DMS 273 (cell line): ENCODE measurements at regions not wholly inside any gene's neighbourhood (a gene's known extent, or its start where the extent isn't known, plus 50 kb on each side); places are given as distances from the start of the nearest gene placed in this dataset.
"Not testable (repeated sequence)": the region's sequence is repeated elsewhere in the genome, so short reads cannot be mapped to it uniquely, and the experiment has no call there.

ENCODE experiments used
- DNase-seq: peaks from one replicate; lab custom pipeline; 2025; ENCODE audit not compliant: unreplicated experiment; lab: John Stamatoyannopoulos, UW

- not testable (repeated sequence) for DNase-seq
These were observed 89.4 kb downstream of the DDX11 start for GRCh38 chr12:31162896-31163560.

- not testable (repeated sequence) for DNase-seq
These were observed 100.6 kb downstream of the DDX11 start for GRCh38 chr12:31174293-31174692.

GRCh38 chr12:31177514-31177913 is 103.9 kb downstream of the DDX11 start:
- not testable (repeated sequence) for DNase-seq

GRCh38 chr12:31178875-31179274 is 105.2 kb downstream of the DDX11 start:
- not testable (repeated sequence) for DNase-seq

- not testable (repeated sequence) for DNase-seq
These were observed 106.1 kb downstream of the DDX11 start for GRCh38 chr12:31179627-31180237.

- DNase-seq = not testable (repeated sequence)
These were observed 108.9 kb downstream of the DDX11 start for GRCh38 chr12:31182571-31182970.

- DNase-seq = not testable (repeated sequence)
These were observed 109.4 kb downstream of the DDX11 start for GRCh38 chr12:31183107-31183506.

- not testable (repeated sequence) for DNase-seq
These were observed 110.2 kb downstream of the DDX11 start for GRCh38 chr12:31183899-31184298.

GRCh38 chr12:31184667-31185066 is 111.0 kb downstream of the DDX11 start:
- not testable (repeated sequence) for DNase-seq

- DNase-seq = not testable (repeated sequence)
These were observed 119.0 kb downstream of the DDX11 start for GRCh38 chr12:31192689-31193088.

- not testable (repeated sequence) for DNase-seq
These were observed 122.0 kb downstream of the DDX11 start for GRCh38 chr12:31195620-31196019.

GRCh38 chr12:31199476-31199875 is 125.8 kb downstream of the DDX11 start:
- not testable (repeated sequence) for DNase-seq

GRCh38 chr12:31201382-31201781 is 124.6 kb downstream of the SINHCAF start:
- no peak for DNase-seq

GRCh38 chr12:31203261-31203660 is 122.7 kb downstream of the SINHCAF start:
- no peak for DNase-seq

GRCh38 chr12:31205054-31205453 is 120.9 kb downstream of the SINHCAF start:
- DNase-seq = no peak

- peak; percentile 57 for DNase-seq
These were observed 119.8 kb downstream of the SINHCAF start for GRCh38 chr12:31206038-31206670.

- DNase-seq = no peak
These were observed 118.0 kb downstream of the SINHCAF start for GRCh38 chr12:31207799-31208465.

- DNase-seq = no peak
These were observed 115.8 kb downstream of the SINHCAF start for GRCh38 chr12:31210104-31210503.

- no peak for DNase-seq
These were observed 115.4 kb downstream of the SINHCAF start for GRCh38 chr12:31210541-31210940.

- DNase-seq = no peak
These were observed 111.1 kb downstream of the SINHCAF start for GRCh38 chr12:31214626-31215517.
